SK-N-SH (cell line): ENCODE measurements at regions not wholly inside any gene's neighbourhood (a gene's known extent, or its start where the extent isn't known, plus 50 kb on each side); places are given as distances from the start of the nearest gene placed in this dataset.

Experiments
- CTCF ChIP-seq: fragments of 200-600 bp; sonication (generic); IDR thresholded peaks from 2 replicates; pipeline ENCODE4 v1.6.1; 2017; ENCODE audit warnings: antibody characterized with exemption, mild to moderate bottlenecking, moderate library complexity
- EP300 ChIP-seq, 2 experiments: IDR thresholded peaks; 2 replicates each; pipeline versions ENCODE4 v1.4.0 to v1.6.1; 2012; ENCODE audit warnings: borderline replicate concordance in 1 of 2, low read depth in 1 of 2, low read length in 1 of 2
- EZH2phosphoT487 ChIP-seq: fragments of 200-600 bp; sonication (generic); IDR thresholded peaks from 2 replicates; pipeline ENCODE4 v1.6.1; 2017; ENCODE audit warnings: low read depth, mixed run types, mild to moderate bottlenecking, antibody characterized with exemption, moderate library complexity, borderline replicate concordance
- GABPA ChIP-seq: IDR thresholded peaks from 2 replicates; pipeline ENCODE4 v1.4.0; 2012; ENCODE audit warnings: low read depth, mild to moderate bottlenecking
- JUND ChIP-seq: IDR thresholded peaks from 2 replicates; pipeline ENCODE4 v1.4.0; 2012
- NFIC ChIP-seq: IDR thresholded peaks from 2 replicates; pipeline ENCODE4 v1.4.0; 2012; ENCODE audit warnings: borderline replicate concordance
- POLR2AphosphoS5 ChIP-seq: IDR thresholded peaks from 2 replicates; pipeline ENCODE4 v1.6.1; 2012; ENCODE audit warnings: low read depth, low read length
- REST ChIP-seq: IDR thresholded peaks from 2 replicates; pipeline ENCODE4 v1.6.1; 2012; ENCODE audit warnings: mild to moderate bottlenecking, low read depth, low read length, moderate library complexity
- RFX5 ChIP-seq: IDR thresholded peaks from 2 replicates; pipeline ENCODE4 v1.6.1; 2012; ENCODE audit warnings: mild to moderate bottlenecking, improper control_type of control experiment, low read length
- SMC3 ChIP-seq: IDR thresholded peaks from 2 replicates; pipeline ENCODE4 v1.6.1; 2012; ENCODE audit warnings: low read depth, low read length, improper control_type of control experiment
- TAF1 ChIP-seq: IDR thresholded peaks from 2 replicates; pipeline ENCODE4 v1.6.1; 2012; ENCODE audit warnings: low read depth, mild to moderate bottlenecking, low read length, moderate library complexity, borderline replicate concordance
- TEAD4 ChIP-seq: IDR thresholded peaks from 2 replicates; pipeline ENCODE4 v1.4.0; 2012; ENCODE audit warnings: mild to moderate bottlenecking, borderline replicate concordance; ENCODE audit not compliant: insufficient read depth

DNA sequence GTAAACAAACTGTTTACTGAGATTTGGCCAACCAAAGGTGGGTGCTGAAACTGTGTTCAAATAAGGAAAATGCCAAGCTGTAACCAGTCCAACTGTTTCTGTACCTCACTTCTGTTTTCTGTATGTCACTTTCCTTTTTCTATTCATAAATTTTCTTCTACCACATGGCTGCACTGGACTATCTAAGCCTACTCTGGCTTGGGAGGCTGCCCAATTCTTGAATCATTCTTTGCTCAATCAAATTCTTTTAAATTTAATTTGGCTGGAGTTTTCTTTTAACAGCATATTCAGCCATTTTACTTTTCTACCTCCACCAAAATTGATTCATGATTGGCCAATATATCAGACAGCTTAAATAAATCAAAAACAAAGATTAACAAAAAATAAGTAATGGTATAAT, 1575.5 kb upstream of the SPRY2 start:
- no peak for TF ChIP-seq CTCF
- TF ChIP-seq REST: no peak
- no peak for TF ChIP-seq GABPA
- no peak for TF ChIP-seq EZH2phosphoT487
- TF ChIP-seq TAF1: no peak
- TF ChIP-seq SMC3: no peak
- no peak for TF ChIP-seq NFIC
- TF ChIP-seq JUND: no peak
- no peak for TF ChIP-seq RFX5
- no peak for TF ChIP-seq EP300 (IDR thresholded peaks at IDR 0.05; ENCODE audit: borderline replicate concordance in 1 of 2, low read depth in 1 of 2, low read length in 1 of 2)
- no peak for TF ChIP-seq POLR2AphosphoS5
- no peak for TF ChIP-seq TEAD4
